ENCODE measurements at regions not wholly inside any gene's neighbourhood (a gene's known extent, or its start where the extent isn't known, plus 50 kb on each side); places are given as distances from the start of the nearest gene placed in this dataset.

GRCh38 chr5:107147589-107147988, 523.1 kb downstream of the EFNA5 start:
- DNase-seq (ENCODE audit: low read depth in 1 of 2, low spot score in 1 of 2) = no peak
- no peaks in the 10 kb centered on the region for H3K36me3 ChIP-seq
- H3K4me3 ChIP-seq = no peak overlapping the region
- no peaks in the 10 kb centered on the region for H3K4me1 ChIP-seq (ENCODE audit: low read depth)
- TF ChIP-seq CTCF (IDR thresholded peaks at IDR 0.05; ENCODE audit: low read depth, low read length) = no peak
- H3K27ac ChIP-seq = no peak overlapping the region
- no peaks in the 10 kb centered on the region for H3K9me3 ChIP-seq (ENCODE audit: low read depth)
- H3K27me3 ChIP-seq = no peaks in the 10 kb centered on the region

- Histone ChIP-seq H3K9me3 (ENCODE audit: low read depth) (no peaks in the 10 kb centered on the region), H3K36me3 (no peaks in the 10 kb centered on the region), H3K4me3 (no peak overlapping the region), H3K27me3 (no peaks in the 10 kb centered on the region), H3K27ac (no peak overlapping the region), H3K4me1 (ENCODE audit: low read depth) (no peaks in the 10 kb centered on the region)
- DNase-seq (ENCODE audit: low read depth in 1 of 2, low spot score in 1 of 2) = no peak
- no peak for TF ChIP-seq CTCF (IDR thresholded peaks at IDR 0.05; ENCODE audit: low read depth, low read length)
Measured at GRCh38 chr5:107146901-107147300, 523.8 kb downstream of the EFNA5 start.

- Histone ChIP-seq H3K27me3 (no peaks in the 10 kb centered on the region), H3K4me3 (no peak overlapping the region), H3K9me3 (ENCODE audit: low read depth) (no peaks in the 10 kb centered on the region), H3K4me1 (ENCODE audit: low read depth) (no peaks in the 10 kb centered on the region), H3K27ac (no peak overlapping the region), H3K36me3 (no peaks in the 10 kb centered on the region)
- no peak for TF ChIP-seq CTCF (IDR thresholded peaks at IDR 0.05; ENCODE audit: low read depth, low read length)
- DNase-seq (ENCODE audit: low read depth in 1 of 2, low spot score in 1 of 2) = peak in 1 of 2 donors; percentile 32
Measured at GRCh38 chr5:107135391-107135790, 535.3 kb downstream of the EFNA5 start.

GRCh38 chr5:107134931-107135330, 535.8 kb downstream of the EFNA5 start:
- Histone ChIP-seq H3K27me3 (no peaks in the 10 kb centered on the region), H3K36me3 (no peaks in the 10 kb centered on the region), H3K9me3 (ENCODE audit: low read depth) (no peaks in the 10 kb centered on the region), H3K4me1 (ENCODE audit: low read depth) (no peaks in the 10 kb centered on the region), H3K4me3 (no peak overlapping the region), H3K27ac (no peak overlapping the region)
- DNase-seq (ENCODE audit: low read depth in 1 of 2, low spot score in 1 of 2) = no peak
- TF ChIP-seq CTCF (IDR thresholded peaks at IDR 0.05; ENCODE audit: low read depth, low read length) = no peak

- DNase-seq (ENCODE audit: low read depth in 1 of 2, low spot score in 1 of 2) = peak in 1 of 2 donors; percentile 88
- H3K9me3 ChIP-seq (ENCODE audit: low read depth) = no peaks in the 10 kb centered on the region
- no peaks in the 10 kb centered on the region for H3K36me3 ChIP-seq
- no peak overlapping the region for H3K4me3 ChIP-seq
- no peak overlapping the region for H3K27ac ChIP-seq
- H3K27me3 ChIP-seq = no peaks in the 10 kb centered on the region
- no peak for TF ChIP-seq CTCF (IDR thresholded peaks at IDR 0.05; ENCODE audit: low read depth, low read length)
- H3K4me1 ChIP-seq (ENCODE audit: low read depth) = no peaks in the 10 kb centered on the region
Measured at GRCh38 chr5:107129051-107129450, 541.7 kb downstream of the EFNA5 start.

GRCh38 chr5:107127878-107128277, 542.9 kb downstream of the EFNA5 start:
- H3K36me3 ChIP-seq = no peaks in the 10 kb centered on the region
- no peaks in the 10 kb centered on the region for H3K27me3 ChIP-seq
- H3K4me3 ChIP-seq = no peak overlapping the region
- no peak for TF ChIP-seq CTCF (IDR thresholded peaks at IDR 0.05; ENCODE audit: low read depth, low read length)
- DNase-seq (ENCODE audit: low read depth in 1 of 2, low spot score in 1 of 2) = no peak
- H3K9me3 ChIP-seq (ENCODE audit: low read depth) = no peaks in the 10 kb centered on the region
- H3K4me1 ChIP-seq (ENCODE audit: low read depth) = no peaks in the 10 kb centered on the region
- H3K27ac ChIP-seq = no peak overlapping the region
